ENCODE measurements at regions not wholly inside any gene's neighbourhood (a gene's known extent, or its start where the extent isn't known, plus 50 kb on each side); places are given as distances from the start of the nearest gene placed in this dataset.

DNA sequence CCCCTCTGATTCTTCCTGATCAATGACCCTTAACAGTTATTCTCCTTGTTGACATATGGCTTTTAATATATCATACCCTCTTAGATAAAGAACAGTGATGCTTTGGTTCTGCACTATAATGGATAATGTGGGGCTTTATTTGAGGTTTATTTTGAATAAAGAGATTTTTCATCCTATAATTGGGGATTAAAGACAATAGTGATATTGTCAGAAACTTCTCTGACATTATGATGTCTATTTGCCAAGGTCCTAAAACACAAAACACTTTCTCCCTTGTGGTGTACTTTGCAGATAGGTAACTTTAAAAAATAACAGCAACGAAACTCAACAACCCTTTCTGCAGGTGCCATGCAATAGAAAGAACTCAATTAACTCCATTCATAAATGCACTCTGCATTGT, 243.6 kb upstream of the RHOBTB1 start:
- TF ChIP-seq FOXM1 (IDR thresholded peaks at IDR 0.05; ENCODE audit: borderline replicate concordance): no peak
- no peak for TF ChIP-seq SP1 (IDR thresholded peaks at IDR 0.05)
- no peak for TF ChIP-seq FOXK2 (IDR thresholded peaks at IDR 0.05)
- no peak for TF ChIP-seq CTBP1 (IDR thresholded peaks at IDR 0.05; ENCODE audit: borderline replicate concordance)
- no peak for TF ChIP-seq FOXA1 (IDR thresholded peaks at IDR 0.05)
- no peak for TF ChIP-seq HDGF (IDR thresholded peaks at IDR 0.05; ENCODE audit: borderline replicate concordance)
- TF ChIP-seq ELF4 (IDR thresholded peaks at IDR 0.05): no peak
